NCI-H2107 treated with DMSO at 0.1 percent for 48 hours (cell line): ENCODE measurements at regions not wholly inside any gene's neighbourhood (a gene's known extent, or its start where the extent isn't known, plus 50 kb on each side); places are given as distances from the start of the nearest gene placed in this dataset.

Source experiments
- DNase-seq: peaks from one replicate; lab custom pipeline; 2025; ENCODE audit not compliant: unreplicated experiment; lab: John Stamatoyannopoulos, UW

DNA sequence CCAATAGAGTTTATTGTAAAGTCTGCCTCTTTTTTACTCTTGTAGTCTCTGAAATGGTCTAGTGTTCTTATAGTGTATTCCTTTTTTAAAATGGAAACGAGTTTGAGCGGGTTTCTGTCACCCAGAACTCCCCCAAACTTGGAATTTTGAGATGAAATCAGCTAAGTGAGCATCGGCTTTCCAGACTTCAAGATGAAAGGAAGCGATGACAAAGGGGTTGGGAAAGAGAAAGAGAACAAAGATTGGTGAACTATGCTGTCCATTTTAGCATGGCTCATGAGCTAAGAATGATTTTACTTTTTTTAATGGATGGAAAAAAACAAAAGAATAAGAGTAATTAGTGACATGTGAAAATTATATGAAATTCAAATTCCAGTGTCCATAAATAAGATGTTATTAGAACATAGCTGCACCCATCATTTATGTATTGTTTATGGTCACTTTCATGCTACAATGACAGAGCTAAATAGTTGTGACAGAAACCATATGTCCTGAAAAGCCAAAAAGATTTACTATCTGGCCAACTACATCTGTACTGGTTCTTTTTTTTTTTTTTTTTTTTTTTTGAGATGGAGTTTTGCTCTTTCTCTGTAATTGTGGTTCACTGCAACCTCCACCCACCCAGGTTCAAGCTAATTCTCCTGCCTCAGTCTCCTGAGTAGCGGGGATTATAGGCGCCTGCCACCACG lies 52.7 kb upstream of the PDZRN3 start:
- no peak for DNase-seq
